Keratinocyte (primary cell): ENCODE measurements at regions not wholly inside any gene's neighbourhood (a gene's known extent, or its start where the extent isn't known, plus 50 kb on each side); places are given as distances from the start of the nearest gene placed in this dataset.

ENCODE experiments used
- DNase-seq: peaks from one replicate; pipeline ENCODE4 v3.0.0-alpha.2; 2011; ENCODE audit warnings: low read depth, missing footprints, low spot score
- FAIRE-seq: peaks from 2 replicates; lab custom pipeline; 2011; peaks lifted over from hg19 to GRCh38; lab: Jason Lieb, UNC
- H2AFZ ChIP-seq: 2 replicates; pipeline ENCODE4 v1.6.0; 2012; ENCODE audit warnings: low read length, control low read depth, inconsistent platforms; ENCODE audit not compliant: control insufficient read depth
- H3K27ac ChIP-seq: 2 replicates; pipeline ENCODE4 v1.5.1; 2011; ENCODE audit warnings: low read length; ENCODE audit not compliant: control insufficient read depth, insufficient read depth
- H3K27me3 ChIP-seq: 3 replicates; pipeline ENCODE4 v1.6.0; 2011; ENCODE audit warnings: low read length; ENCODE audit not compliant: control insufficient read depth, insufficient read depth; ENCODE audit errors: extremely low read depth
- H3K36me3 ChIP-seq, 2 experiments: 2 replicates in 1 of 2; 3 replicates in 1 of 2; pipeline ENCODE4 v1.5.1; 2011; ENCODE audit warnings: low read length in 2 of 2, mild to moderate bottlenecking in 1 of 2; ENCODE audit not compliant: control insufficient read depth in 2 of 2, insufficient read depth in 2 of 2; ENCODE audit errors: extremely low read depth in 1 of 2
- H3K4me1 ChIP-seq: 3 replicates; pipeline ENCODE4 v1.5.1; 2011; ENCODE audit warnings: low read length; ENCODE audit not compliant: control insufficient read depth, insufficient read depth; ENCODE audit errors: extremely low read depth
- H3K4me2 ChIP-seq: 3 replicates; pipeline ENCODE4 v1.6.0; 2011; ENCODE audit warnings: low read depth, low read length; ENCODE audit not compliant: control insufficient read depth, insufficient read depth; ENCODE audit errors: extremely low read depth
- H3K4me3 ChIP-seq, 3 experiments: fragments of 200-600 bp in 1 of 3; sonication (generic) in 1 of 3; 2 replicates in 2 of 3; 3 replicates in 1 of 3; pipeline ENCODE4 v1.5.1; 2011 to 2016; ENCODE audit warnings: low read length in 3 of 3, mild to moderate bottlenecking in 3 of 3, control low read depth in 2 of 3, inconsistent platforms in 1 of 3, low read depth in 1 of 3, mixed read lengths in 1 of 3, mixed run types in 1 of 3, moderate library complexity in 1 of 3; ENCODE audit not compliant: control insufficient read depth in 2 of 3, insufficient read depth in 2 of 3; ENCODE audit errors: extremely low read depth in 1 of 3
- H3K79me2 ChIP-seq: 2 replicates; pipeline ENCODE4 v1.6.0; 2012; ENCODE audit warnings: low read length; ENCODE audit not compliant: control insufficient read depth, insufficient read depth
- H3K9ac ChIP-seq: 3 replicates; pipeline ENCODE4 v1.6.0; 2011; ENCODE audit warnings: low read length; ENCODE audit not compliant: control insufficient read depth, insufficient read depth; ENCODE audit errors: extremely low read depth
- H3K9me1 ChIP-seq: 3 replicates; pipeline ENCODE4 v1.6.0; 2011; ENCODE audit warnings: low read length; ENCODE audit not compliant: control insufficient read depth, insufficient read depth; ENCODE audit errors: extremely low read depth
- H3K9me3 ChIP-seq: 2 replicates; pipeline ENCODE4 v1.5.1; 2012; ENCODE audit warnings: low read depth, low read length; ENCODE audit not compliant: control insufficient read depth
- H4K20me1 ChIP-seq: 3 replicates; pipeline ENCODE4 v1.6.0; 2011; ENCODE audit warnings: low read length; ENCODE audit not compliant: control insufficient read depth, insufficient read depth; ENCODE audit errors: extremely low read depth
- EZH2 ChIP-seq: IDR thresholded peaks from one replicate; pipeline ENCODE4 v1.6.1; 2012; ENCODE audit warnings: inconsistent platforms, mild to moderate bottlenecking, low read length, moderate library complexity
- dilution Hi-C: fragments of 300-500 bp; cut with MboI; formaldehyde crosslinking; loops from one replicate; pipeline ENCODE4 v1.7.0; 2020; ENCODE audit warnings: low sequenced_read_pairs; ENCODE audit not compliant: extremely low pct_ligation_motif_present
- TF ChIP-seq, protein P1 (sequence below), 3 experiments: IDR thresholded peaks in 1 of 3; conservative IDR thresholded peaks in 1 of 3; optimal IDR thresholded peaks in 1 of 3; 2 replicates in 2 of 3; 3 replicates in 1 of 3; pipeline versions ENCODE3 to v1.5.1; 2011; ENCODE audit warnings: low read length in 3 of 3, mild to moderate bottlenecking in 3 of 3, moderate library complexity in 2 of 3, control low read depth in 1 of 3, inconsistent platforms in 1 of 3; ENCODE audit not compliant: insufficient read depth in 2 of 3; ENCODE audit errors: extremely low read depth in 1 of 3

DNA sequence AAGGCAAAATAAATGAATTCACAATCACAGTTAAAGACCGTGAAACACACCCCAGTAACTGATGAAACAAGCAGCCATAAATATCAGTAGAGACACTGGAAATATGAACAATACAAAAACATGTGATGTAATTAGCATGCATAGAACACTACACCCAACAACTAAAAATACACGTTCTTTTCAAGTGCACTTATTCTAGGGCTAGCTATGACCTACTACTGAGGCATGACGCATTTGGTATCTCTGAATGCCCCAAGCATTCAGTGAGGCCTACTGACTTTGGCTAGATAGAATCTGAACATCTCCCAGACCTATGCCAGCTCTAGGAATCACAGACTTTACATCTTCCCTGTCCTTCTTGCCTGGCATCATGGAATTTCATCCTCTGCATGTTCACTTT is 450.0 kb upstream of the ID2 start:
- Histone ChIP-seq H3K9ac (no peak overlapping the region), H3K79me2 (no peaks in the 10 kb centered on the region)
- FAIRE-seq: no peak

DNA sequence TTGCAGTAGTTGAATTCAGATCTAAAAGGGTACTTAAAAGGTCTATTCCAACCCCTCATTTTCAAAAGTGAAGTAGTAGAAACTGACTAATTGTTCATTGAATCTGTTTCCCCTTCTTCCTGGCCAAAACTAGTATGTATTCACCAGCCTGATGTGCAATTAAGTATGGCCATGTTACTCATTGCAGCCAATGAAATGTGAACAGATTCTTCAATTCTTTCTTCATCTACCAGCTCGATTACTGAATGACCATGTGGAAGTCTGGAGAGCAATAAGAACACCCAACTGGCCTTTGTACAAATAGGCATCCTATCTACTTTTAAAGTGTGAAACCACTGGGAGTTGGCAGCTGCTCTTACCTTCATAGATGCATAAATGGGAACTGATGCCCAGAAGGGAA is 449.0 kb upstream of the ID2 start:
- Histone ChIP-seq H2AFZ (no peak overlapping the region), H3K9me3 (no peaks in the 10 kb centered on the region), H3K9me1 (no peaks in the 10 kb centered on the region), H3K79me2 (no peaks in the 10 kb centered on the region), H4K20me1 (no peaks in the 10 kb centered on the region), H3K4me2 (no peak overlapping the region), H3K27me3 (no peaks in the 10 kb centered on the region), H3K9ac (no peak overlapping the region), H3K4me1 (no peaks in the 10 kb centered on the region), H3K36me3 (no peaks in the 10 kb centered on the region), H3K4me3 (no peak overlapping the region), H3K27ac (no peak overlapping the region)
- FAIRE-seq: no peak
- dilution Hi-C loops: no loop called here
- DNase-seq: no peak
- TF ChIP-seq, protein P1, sequence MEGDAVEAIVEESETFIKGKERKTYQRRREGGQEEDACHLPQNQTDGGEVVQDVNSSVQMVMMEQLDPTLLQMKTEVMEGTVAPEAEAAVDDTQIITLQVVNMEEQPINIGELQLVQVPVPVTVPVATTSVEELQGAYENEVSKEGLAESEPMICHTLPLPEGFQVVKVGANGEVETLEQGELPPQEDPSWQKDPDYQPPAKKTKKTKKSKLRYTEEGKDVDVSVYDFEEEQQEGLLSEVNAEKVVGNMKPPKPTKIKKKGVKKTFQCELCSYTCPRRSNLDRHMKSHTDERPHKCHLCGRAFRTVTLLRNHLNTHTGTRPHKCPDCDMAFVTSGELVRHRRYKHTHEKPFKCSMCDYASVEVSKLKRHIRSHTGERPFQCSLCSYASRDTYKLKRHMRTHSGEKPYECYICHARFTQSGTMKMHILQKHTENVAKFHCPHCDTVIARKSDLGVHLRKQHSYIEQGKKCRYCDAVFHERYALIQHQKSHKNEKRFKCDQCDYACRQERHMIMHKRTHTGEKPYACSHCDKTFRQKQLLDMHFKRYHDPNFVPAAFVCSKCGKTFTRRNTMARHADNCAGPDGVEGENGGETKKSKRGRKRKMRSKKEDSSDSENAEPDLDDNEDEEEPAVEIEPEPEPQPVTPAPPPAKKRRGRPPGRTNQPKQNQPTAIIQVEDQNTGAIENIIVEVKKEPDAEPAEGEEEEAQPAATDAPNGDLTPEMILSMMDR (optimal IDR thresholded peaks at IDR 0.05 in 1 of 3, IDR thresholded peaks at IDR 0.05 in 1 of 3, conservative IDR thresholded peaks at IDR 0.05 in 1 of 3; ENCODE audit: extremely low read depth in 1 of 3, insufficient read depth in 2 of 3, low read length in 3 of 3): no peak
- no peak for TF ChIP-seq EZH2

More for the DNA sequence above, 450.0 kb upstream of the ID2 start:
- Histone ChIP-seq H3K9me3 (no peaks in the 10 kb centered on the region), H3K27ac (no peak overlapping the region), H3K4me2 (no peak overlapping the region), H3K4me3 (no peak overlapping the region), H2AFZ (no peak overlapping the region), H3K27me3 (no peaks in the 10 kb centered on the region), H3K4me1 (no peaks in the 10 kb centered on the region), H4K20me1 (no peaks in the 10 kb centered on the region), H3K9me1 (no peaks in the 10 kb centered on the region), H3K36me3 (no peaks in the 10 kb centered on the region)
- TF ChIP-seq EZH2: no peak
- TF ChIP-seq, protein P1 (optimal IDR thresholded peaks at IDR 0.05 in 1 of 3, IDR thresholded peaks at IDR 0.05 in 1 of 3, conservative IDR thresholded peaks at IDR 0.05 in 1 of 3; ENCODE audit: extremely low read depth in 1 of 3, insufficient read depth in 2 of 3, low read length in 3 of 3): no peak
- dilution Hi-C loops: no loop called here
- DNase-seq: no peak
